PFSK-1 (cell line): ENCODE measurements at regions not wholly inside any gene's neighbourhood (a gene's known extent, or its start where the extent isn't known, plus 50 kb on each side); places are given as distances from the start of the nearest gene placed in this dataset.

Experiments
- FOXP2 ChIP-seq: optimal IDR thresholded peaks from 2 replicates; pipeline ENCODE3; 2011; ENCODE audit warnings: borderline replicate concordance, control low read depth, inconsistent platforms; ENCODE audit not compliant: insufficient read depth; ENCODE audit errors: extremely low read length, extremely low read depth
- POLR2AphosphoS5 ChIP-seq: IDR thresholded peaks from 2 replicates; pipeline ENCODE4 v1.6.1; 2012; ENCODE audit warnings: low read depth, mild to moderate bottlenecking, control low read depth, low read length, moderate library complexity
- REST ChIP-seq, 2 experiments: IDR thresholded peaks; 2 replicates each; pipeline versions ENCODE4 v1.6.1 to v1.8.0; 2011 to 2012; ENCODE audit warnings: low read depth in 2 of 2, low read length in 2 of 2, control low read depth in 1 of 2, inconsistent platforms in 1 of 2, mild to moderate bottlenecking in 1 of 2, moderate library complexity in 1 of 2; ENCODE audit not compliant: insufficient read depth in 1 of 2
- SIN3A ChIP-seq: IDR thresholded peaks from 2 replicates; pipeline ENCODE4 v1.6.1; 2012; ENCODE audit warnings: mild to moderate bottlenecking, low read length, moderate library complexity, borderline replicate concordance; ENCODE audit not compliant: insufficient read depth
- TAF1 ChIP-seq: IDR thresholded peaks from 2 replicates; pipeline ENCODE4 v1.6.1; 2012; ENCODE audit warnings: low read length, control low read depth, borderline replicate concordance; ENCODE audit not compliant: insufficient read depth

GRCh38 chr2:70019096-70019495, 57.7 kb upstream of the ASPRV1 start:
- TF ChIP-seq POLR2AphosphoS5 (no peak), TAF1 (no peak), SIN3A (no peak), REST (IDR thresholded peaks at IDR 0.05; ENCODE audit: insufficient read depth in 1 of 2, low read depth in 2 of 2, low read length in 2 of 2) (no peak), FOXP2 (no peak)
